ENCODE measurements at regions not wholly inside any gene's neighbourhood (a gene's known extent, or its start where the extent isn't known, plus 50 kb on each side); places are given as distances from the start of the nearest gene placed in this dataset.

GRCh38 chr3:134105876-134106556 lies 76.3 kb upstream of the SLCO2A1 start:
- TF ChIP-seq EZH2 (IDR thresholded peaks at IDR 0.05; ENCODE audit: low read length, unreplicated experiment): no peak
- TF ChIP-seq, protein P1, sequence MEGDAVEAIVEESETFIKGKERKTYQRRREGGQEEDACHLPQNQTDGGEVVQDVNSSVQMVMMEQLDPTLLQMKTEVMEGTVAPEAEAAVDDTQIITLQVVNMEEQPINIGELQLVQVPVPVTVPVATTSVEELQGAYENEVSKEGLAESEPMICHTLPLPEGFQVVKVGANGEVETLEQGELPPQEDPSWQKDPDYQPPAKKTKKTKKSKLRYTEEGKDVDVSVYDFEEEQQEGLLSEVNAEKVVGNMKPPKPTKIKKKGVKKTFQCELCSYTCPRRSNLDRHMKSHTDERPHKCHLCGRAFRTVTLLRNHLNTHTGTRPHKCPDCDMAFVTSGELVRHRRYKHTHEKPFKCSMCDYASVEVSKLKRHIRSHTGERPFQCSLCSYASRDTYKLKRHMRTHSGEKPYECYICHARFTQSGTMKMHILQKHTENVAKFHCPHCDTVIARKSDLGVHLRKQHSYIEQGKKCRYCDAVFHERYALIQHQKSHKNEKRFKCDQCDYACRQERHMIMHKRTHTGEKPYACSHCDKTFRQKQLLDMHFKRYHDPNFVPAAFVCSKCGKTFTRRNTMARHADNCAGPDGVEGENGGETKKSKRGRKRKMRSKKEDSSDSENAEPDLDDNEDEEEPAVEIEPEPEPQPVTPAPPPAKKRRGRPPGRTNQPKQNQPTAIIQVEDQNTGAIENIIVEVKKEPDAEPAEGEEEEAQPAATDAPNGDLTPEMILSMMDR (conservative IDR thresholded peaks at IDR 0.05; ENCODE audit: low read depth, low read length): no peak
